Fibroblast of skin of back (primary cell): ENCODE measurements at regions not wholly inside any gene's neighbourhood (a gene's known extent, or its start where the extent isn't known, plus 50 kb on each side); places are given as distances from the start of the nearest gene placed in this dataset.

Experiments
- DNase-seq: peaks from one replicate; pipeline ENCODE4 v3.0.0-alpha.2; 2013

DNA sequence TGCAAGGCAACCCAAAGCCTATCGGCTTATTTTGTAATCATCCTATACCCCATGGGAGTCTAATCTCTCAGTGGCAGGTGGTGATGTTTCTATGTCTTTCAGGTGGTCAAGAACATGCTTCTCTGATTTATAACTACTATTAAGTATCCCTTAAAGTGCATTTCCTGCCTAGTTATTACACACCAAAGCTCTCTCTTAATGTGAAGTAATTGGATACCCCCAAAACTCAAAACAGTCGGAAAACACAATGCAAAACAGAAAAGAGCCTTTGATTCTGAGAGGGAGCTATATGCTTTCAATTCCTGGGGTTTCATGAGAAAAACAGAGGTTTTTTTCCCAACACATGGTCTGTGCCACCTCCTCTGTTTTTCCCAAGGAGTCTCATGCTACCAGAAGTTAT lies 416.4 kb downstream of the CSNK1G3 start:
- no peak for DNase-seq

- DNase-seq = peak; percentile 19
These were observed 409.2 kb downstream of the CSNK1G3 start for GRCh38 chr5:123921193-123921592.

DNA sequence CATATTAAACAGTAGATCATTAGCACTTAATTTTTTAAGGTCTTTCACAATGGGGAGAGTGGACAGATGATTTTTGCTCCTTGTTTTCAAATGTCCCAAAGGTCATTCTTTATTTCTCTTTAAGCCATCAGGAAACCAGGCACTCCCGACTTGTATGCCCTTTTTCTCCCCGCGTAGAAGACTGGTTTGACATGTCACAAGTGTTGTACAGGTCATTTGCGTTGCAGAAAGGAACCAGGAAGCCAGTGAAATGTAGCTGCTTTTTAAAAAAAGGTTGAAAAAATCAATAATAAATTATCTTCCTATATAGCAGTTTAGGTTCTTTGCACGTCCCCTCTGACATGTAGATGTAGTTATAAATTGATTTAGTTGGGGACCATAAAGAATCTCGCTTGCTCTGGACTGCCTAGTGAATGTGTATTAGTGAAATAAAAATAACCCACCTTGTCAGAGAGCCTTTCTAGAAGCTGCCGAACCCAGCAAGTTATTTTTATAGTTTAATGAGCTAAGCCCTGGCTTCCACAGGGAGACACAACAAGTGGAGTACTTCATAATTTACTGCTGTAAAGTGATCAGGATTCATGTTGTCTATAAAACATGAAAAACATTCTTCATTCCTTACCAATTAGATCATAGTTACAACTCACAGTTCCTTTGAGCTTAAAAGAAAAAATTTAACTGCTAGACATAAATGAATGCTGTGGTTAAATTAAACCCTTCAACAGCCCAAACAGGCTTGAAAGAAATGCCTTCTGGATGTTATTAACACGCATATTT lies 404.6 kb downstream of the CSNK1G3 start:
- DNase-seq = peak; percentile 90

GRCh38 chr5:123914333-123914732 lies 402.4 kb downstream of the CSNK1G3 start:
- DNase-seq = no peak

DNA sequence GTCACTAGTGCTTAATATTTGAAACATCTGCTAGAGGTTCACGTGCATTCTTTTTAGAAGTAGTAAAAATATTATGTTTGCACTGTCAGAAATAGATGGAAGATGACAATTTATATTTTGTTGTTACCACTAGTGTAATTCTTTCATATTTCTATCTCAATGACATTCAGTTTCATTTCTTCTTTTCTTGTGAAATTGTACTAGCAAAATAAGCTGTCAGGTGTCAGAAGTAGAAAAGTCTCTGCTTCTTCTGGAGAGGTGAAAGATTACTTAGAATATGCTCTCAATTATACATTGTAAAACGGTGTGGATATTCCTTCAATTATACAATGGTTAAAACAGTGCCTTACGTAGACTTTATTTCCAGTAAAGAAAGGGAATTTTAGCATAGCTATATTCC lies 395.4 kb downstream of the CSNK1G3 start:
- DNase-seq = no peak

DNA sequence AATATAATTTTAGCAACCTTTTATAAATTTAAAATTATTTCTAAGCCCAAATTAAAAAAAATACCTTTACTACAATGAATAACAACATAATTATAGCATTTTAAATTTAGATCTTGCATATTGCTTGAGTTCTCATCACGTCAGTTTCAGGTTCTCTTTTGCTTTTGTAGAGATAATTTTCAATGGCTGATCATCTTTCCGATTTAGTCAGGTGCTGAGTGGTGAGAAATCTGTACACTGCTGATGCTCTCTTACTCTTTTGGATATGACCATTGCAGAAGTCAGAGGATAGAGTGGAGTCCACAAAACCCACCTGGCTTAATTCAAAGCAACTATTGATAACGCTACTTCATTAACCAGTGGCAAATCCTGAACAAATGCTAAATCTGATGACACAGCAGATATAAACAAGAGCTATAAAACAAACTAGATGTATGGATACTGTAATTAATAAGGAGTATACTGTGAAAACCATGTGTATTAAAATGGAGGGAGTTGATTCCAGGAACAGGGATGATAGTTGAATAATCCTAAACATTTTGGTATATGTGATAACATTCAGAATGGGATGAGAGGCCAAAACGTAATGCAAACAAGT lies 394.8 kb downstream of the CSNK1G3 start:
- DNase-seq = no peak

DNA sequence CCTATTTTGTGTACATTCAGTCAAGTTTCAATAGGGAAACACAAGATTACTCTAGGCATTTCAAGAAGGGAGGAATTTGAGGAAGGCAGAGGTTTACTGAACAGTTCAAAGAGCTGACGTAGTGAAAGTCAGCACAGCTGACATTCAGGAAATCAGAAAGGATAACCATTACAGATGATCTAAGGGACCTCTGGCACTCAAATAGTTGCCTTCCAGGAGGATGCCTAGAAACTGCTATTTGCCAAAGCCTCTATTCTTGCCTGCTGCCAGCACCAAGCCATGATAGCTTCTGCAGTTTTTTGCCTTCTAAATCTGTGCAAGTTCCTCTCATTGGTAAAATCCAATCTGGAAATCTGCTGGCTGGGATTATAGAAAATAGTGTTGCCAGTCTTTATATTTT lies 373.1 kb downstream of the CSNK1G3 start:
- no peak for DNase-seq

GRCh38 chr5:123882965-123883345 lies 371.0 kb downstream of the CSNK1G3 start:
- DNase-seq = peak; percentile 32

DNA sequence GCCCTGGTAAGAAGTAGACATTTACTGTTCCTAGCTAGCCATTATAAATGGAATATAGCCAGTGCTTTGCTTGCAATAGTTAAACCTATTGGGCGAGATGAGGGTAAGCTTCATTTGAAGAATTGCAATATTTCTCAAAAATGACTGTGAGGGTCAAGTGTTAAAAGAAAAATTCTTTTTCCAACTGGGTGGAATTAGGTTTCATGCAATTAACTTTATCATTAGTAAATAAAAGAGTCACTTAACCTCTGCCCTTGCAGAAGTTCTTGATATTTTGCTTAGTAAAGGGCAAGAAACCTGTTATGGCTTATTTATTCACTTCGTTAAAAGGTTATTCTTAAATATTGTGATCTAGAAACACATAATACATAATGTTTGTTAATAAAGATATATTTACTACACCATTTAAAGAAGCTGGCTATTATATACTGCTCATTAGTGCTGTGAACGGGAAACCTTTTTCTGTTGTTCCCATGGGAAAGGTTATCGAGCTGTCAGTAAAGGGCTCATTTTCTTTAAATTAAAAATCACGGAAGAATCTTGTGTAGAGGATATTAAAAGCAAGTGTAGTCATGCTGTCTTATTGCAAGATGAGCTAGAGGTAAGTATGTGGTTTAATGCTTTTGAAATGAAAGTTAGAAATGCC lies 370.5 kb downstream of the CSNK1G3 start:
- no peak for DNase-seq

- peak; percentile 56 for DNase-seq
These were observed 369.8 kb downstream of the CSNK1G3 start for GRCh38 chr5:123881759-123882244.

GRCh38 chr5:123880875-123881274 lies 368.9 kb downstream of the CSNK1G3 start:
- DNase-seq = no peak

- no peak for DNase-seq
These were observed 367.1 kb downstream of the CSNK1G3 start for GRCh38 chr5:123879071-123879470.

GRCh38 chr5:123876276-123876790 lies 364.4 kb downstream of the CSNK1G3 start:
- DNase-seq = no peak

DNA sequence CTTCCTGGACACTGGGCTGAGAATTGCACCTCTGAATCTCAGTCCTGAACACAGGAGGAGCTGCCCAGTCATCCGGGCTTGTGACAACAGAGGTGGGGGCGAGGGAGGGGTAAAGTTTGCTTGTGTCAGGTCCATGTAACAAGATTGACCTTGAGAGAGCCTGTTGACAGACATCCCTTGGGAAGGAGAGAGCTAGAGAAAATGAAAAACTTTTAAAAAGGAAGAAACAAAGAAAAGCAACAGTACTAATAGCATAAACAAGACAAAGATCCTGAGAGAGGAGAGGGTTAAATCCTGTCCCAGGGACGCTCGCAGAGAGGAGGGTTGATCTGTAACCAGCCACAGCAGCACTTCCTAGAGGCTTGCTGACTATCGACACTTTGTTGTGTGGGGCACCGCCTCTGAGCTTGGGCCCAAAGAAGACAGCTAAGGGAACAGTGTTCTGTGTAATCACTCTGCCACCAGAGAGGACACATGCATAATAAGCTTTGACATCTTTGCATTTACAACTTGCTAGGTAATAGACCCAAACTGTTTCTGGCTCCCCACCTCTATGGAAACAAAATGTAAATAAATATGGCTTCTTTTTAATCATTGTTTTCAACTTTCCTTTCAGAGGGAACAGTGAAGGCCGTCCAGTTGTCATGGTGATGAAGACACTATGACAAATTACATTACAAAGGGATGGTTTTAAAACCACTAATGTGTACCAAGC lies 363.7 kb downstream of the CSNK1G3 start:
- DNase-seq = peak; percentile 24

GRCh38 chr5:123874600-123875201 lies 362.7 kb downstream of the CSNK1G3 start:
- peak; percentile 7 for DNase-seq

DNA sequence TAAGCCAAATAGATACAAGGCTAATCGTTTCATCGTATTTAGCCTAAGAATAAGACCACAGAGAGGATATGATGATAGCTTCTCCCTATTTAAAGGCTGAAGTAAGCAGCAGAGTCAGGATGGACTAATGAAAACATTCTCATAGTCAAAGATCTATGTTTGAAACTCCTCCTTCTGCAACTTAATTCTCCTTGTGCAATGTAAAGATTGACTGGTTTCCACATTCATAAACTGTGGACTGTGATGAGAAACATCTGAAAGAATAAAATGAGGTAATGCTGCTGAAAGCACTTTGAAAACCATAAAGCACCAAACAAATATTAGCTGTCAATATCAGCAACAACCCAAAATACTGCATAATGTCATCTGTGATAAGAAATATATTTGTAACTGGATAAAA lies 361.9 kb downstream of the CSNK1G3 start:
- DNase-seq = no peak

- DNase-seq = no peak
These were observed 359.4 kb downstream of the CSNK1G3 start for GRCh38 chr5:123871373-123871772.

- no peak for DNase-seq
These were observed 356.9 kb downstream of the CSNK1G3 start for GRCh38 chr5:123868881-123869280.

- no peak for DNase-seq
These were observed 356.3 kb downstream of the CSNK1G3 start for GRCh38 chr5:123868267-123868666.

DNA sequence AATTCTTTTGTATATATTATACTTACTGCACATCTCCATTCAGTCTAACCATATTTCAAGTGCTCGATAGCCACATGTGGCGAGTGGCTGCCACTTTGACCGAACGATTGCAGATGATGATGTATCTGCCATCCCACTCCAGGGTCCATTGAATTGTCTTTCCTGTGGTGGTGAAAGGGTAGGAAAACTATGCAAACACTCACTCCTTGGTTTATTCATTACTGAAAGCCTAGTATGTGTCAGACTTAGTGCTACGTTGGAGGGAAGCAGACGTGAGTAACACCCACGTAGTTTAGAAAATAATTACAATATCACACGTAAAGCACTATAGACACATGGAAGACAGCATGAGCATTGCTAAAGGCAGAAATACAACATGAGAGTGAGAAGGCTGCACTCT lies 353.7 kb downstream of the CSNK1G3 start:
- no peak for DNase-seq

DNA sequence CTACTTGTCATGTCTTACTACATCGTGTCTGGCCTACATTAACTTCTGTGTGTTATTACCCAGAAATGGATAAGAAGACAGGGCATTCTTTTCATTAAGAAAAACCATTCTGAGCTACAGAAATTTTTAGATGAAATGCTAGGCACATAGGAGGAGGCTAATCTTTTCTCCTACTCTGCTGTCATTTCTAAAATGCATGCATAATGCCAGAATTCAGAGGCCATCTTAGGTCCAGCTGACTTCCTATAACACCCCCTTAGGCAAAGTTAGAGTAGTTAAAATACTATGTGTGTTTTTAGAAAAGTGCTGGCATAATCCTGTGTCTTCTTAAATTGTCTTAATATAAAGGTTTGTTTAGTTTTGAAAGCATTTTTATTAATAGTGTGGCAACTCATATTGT lies 352.6 kb downstream of the CSNK1G3 start:
- no peak for DNase-seq

GRCh38 chr5:123858938-123859337 lies 347.0 kb downstream of the CSNK1G3 start:
- no peak for DNase-seq
